Neural cell (in vitro differentiated cells): ENCODE measurements at regions not wholly inside any gene's neighbourhood (a gene's known extent, or its start where the extent isn't known, plus 50 kb on each side); places are given as distances from the start of the nearest gene placed in this dataset.

ENCODE experiments used
- H2AFZ ChIP-seq: fragments of 200-600, 300-800 bp; sonication (generic), shearing (Covaris generic); 2 replicates; pipeline ENCODE4 v1.6.0; 2014; ENCODE audit warnings: low read depth, mild to moderate bottlenecking, antibody characterized with exemption, low read length, moderate library complexity
- H3F3A ChIP-seq: fragments of 200-600 bp; shearing (Covaris generic); 2 replicates; pipeline ENCODE4 v1.6.1; 2016; ENCODE audit warnings: mild to moderate bottlenecking, moderate library complexity, mixed read lengths, antibody characterized with exemption, low read length; ENCODE audit not compliant: insufficient read depth, poor library complexity, severe bottlenecking
- H3K27ac ChIP-seq: fragments of 200-600, 300-800 bp; sonication (generic), shearing (Covaris generic); 2 replicates; pipeline ENCODE4 v1.5.1; 2014; ENCODE audit warnings: mild to moderate bottlenecking, low read length, moderate library complexity
- H3K27me3 ChIP-seq: fragments of 300-800, 200-600 bp; sonication (generic), shearing (Covaris generic); 2 replicates; pipeline ENCODE4 v1.6.0; 2014; ENCODE audit warnings: mild to moderate bottlenecking, low read depth, low read length, moderate library complexity; ENCODE audit not compliant: insufficient read depth
- H3K36me3 ChIP-seq: fragments of 300-800, 200-600 bp; sonication (generic), shearing (Covaris generic); 2 replicates; pipeline ENCODE4 v1.5.1; 2014; ENCODE audit warnings: mild to moderate bottlenecking, antibody characterized with exemption, low read length, moderate library complexity; ENCODE audit not compliant: insufficient read depth
- H3K4me2 ChIP-seq: fragments of 300-800, 200-600 bp; sonication (generic), shearing (Covaris generic); 2 replicates; pipeline ENCODE4 v1.6.0; 2014; ENCODE audit warnings: mild to moderate bottlenecking, low read length
- H3K4me3 ChIP-seq: fragments of 300-800, 200-600 bp; sonication (generic), shearing (Covaris generic); 2 replicates; pipeline ENCODE4 v1.5.1; 2014; ENCODE audit warnings: mild to moderate bottlenecking, low read length, moderate library complexity
- H3K79me2 ChIP-seq: fragments of 200-600 bp; shearing (Covaris generic); replicated peaks from 2 replicates; pipeline ENCODE4 v1.6.0; 2014; ENCODE audit warnings: mild to moderate bottlenecking, low read length, moderate library complexity; ENCODE audit not compliant: insufficient read depth
- H3K9ac ChIP-seq: fragments of 300-800, 200-600 bp; sonication (generic), shearing (Covaris generic); 2 replicates; pipeline ENCODE4 v1.6.1; 2016; ENCODE audit warnings: mild to moderate bottlenecking, low read length, mixed read lengths
- H3K9me2 ChIP-seq: fragments of 200-600 bp; shearing (Covaris generic); 2 replicates; pipeline ENCODE4 v1.6.1; 2016; ENCODE audit warnings: mild to moderate bottlenecking, low read length, mixed read lengths; ENCODE audit not compliant: insufficient read depth
- H3K9me3 ChIP-seq: fragments of 200-600, 300-800 bp; sonication (generic), shearing (Covaris generic); 2 replicates; pipeline ENCODE4 v1.6.1; 2016; ENCODE audit warnings: mild to moderate bottlenecking, mixed run types, low read length, moderate library complexity, mixed read lengths
- H4K20me1 ChIP-seq: fragments of 200-600 bp; shearing (Covaris generic); 2 replicates; pipeline ENCODE4 v1.6.1; 2016; ENCODE audit warnings: mild to moderate bottlenecking, mixed run types; ENCODE audit not compliant: insufficient read depth
- CTCF ChIP-seq: fragments of 450-650 bp; IDR thresholded peaks from 2 replicates; pipeline ENCODE4 v1.5.1; 2014; ENCODE audit warnings: antibody characterized with exemption, mild to moderate bottlenecking, moderate library complexity; ENCODE audit not compliant: poor library complexity, severe bottlenecking
- EP300 ChIP-seq: fragments of 450-650 bp; conservative IDR thresholded peaks from 2 replicates; pipeline ENCODE4 v1.6.1; 2014; ENCODE audit warnings: antibody characterized with exemption, mild to moderate bottlenecking, moderate library complexity; ENCODE audit not compliant: poor library complexity, severe bottlenecking
- EZH2 ChIP-seq: fragments of 200-600, 300-800 bp; shearing (Covaris generic), sonication (generic); IDR thresholded peaks from 2 replicates; pipeline ENCODE4 v1.6.1; 2014; ENCODE audit warnings: antibody characterized with exemption, low read length, borderline replicate concordance, mild to moderate bottlenecking; ENCODE audit not compliant: insufficient read depth, poor library complexity, severe bottlenecking
- MXI1 ChIP-seq: fragments of 450-650 bp; conservative IDR thresholded peaks from 2 replicates; pipeline ENCODE4 v1.6.1; 2014; ENCODE audit warnings: antibody characterized with exemption, mild to moderate bottlenecking; ENCODE audit not compliant: poor library complexity, severe bottlenecking
- POLR2AphosphoS5 ChIP-seq: IDR thresholded peaks from 2 replicates; pipeline ENCODE4 v1.6.1; 2012
- RAD21 ChIP-seq: fragments of 450-650 bp; conservative IDR thresholded peaks from 2 replicates; pipeline ENCODE4 v1.6.1; 2014; ENCODE audit warnings: antibody characterized with exemption, mild to moderate bottlenecking, moderate library complexity
- REST ChIP-seq: IDR thresholded peaks from 2 replicates; pipeline ENCODE4 v1.6.1; 2012; ENCODE audit warnings: borderline replicate concordance
- SMC3 ChIP-seq: fragments of 450-650 bp; conservative IDR thresholded peaks from 2 replicates; pipeline ENCODE4 v1.6.1; 2014; ENCODE audit warnings: antibody characterized with exemption, mild to moderate bottlenecking, moderate library complexity; ENCODE audit not compliant: poor library complexity
- TAF1 ChIP-seq: IDR thresholded peaks from 2 replicates; pipeline ENCODE4 v1.6.1; 2012; ENCODE audit warnings: low read depth

GRCh38 chr12:84134797-84135366 lies 777.7 kb downstream of the SLC6A15 start:
- Histone ChIP-seq H4K20me1 (no peaks in the 10 kb centered on the region), H2AFZ (no peak overlapping the region), H3K27me3 (no peaks in the 10 kb centered on the region), H3K9ac (no peak overlapping the region), H3K4me2 (no peak overlapping the region), H3K9me2 (no peaks in the 10 kb centered on the region), H3K9me3 (no peaks in the 10 kb centered on the region), H3K79me2 (no peaks in the 10 kb centered on the region), H3F3A (no peaks in the 10 kb centered on the region), H3K36me3 (no peaks in the 10 kb centered on the region), H3K4me3 (no peak overlapping the region), H3K27ac (no peak overlapping the region)
- no peak for TF ChIP-seq EZH2
- no peak for TF ChIP-seq POLR2AphosphoS5
- TF ChIP-seq RAD21, result no peak
- TF ChIP-seq REST, result no peak
- no peak for TF ChIP-seq SMC3
- no peak for TF ChIP-seq CTCF
- TF ChIP-seq EP300, result no peak
- no peak for TF ChIP-seq TAF1
- TF ChIP-seq MXI1, result no peak

- Histone ChIP-seq H3F3A (no peaks in the 10 kb centered on the region), H3K9ac (no peak overlapping the region), H3K9me2 (no peaks in the 10 kb centered on the region), H3K27me3 (no peaks in the 10 kb centered on the region), H3K4me2 (no peak overlapping the region), H2AFZ (no peak overlapping the region), H3K9me3 (no peaks in the 10 kb centered on the region), H3K36me3 (no peaks in the 10 kb centered on the region), H3K27ac (no peak overlapping the region), H4K20me1 (no peaks in the 10 kb centered on the region), H3K79me2 (no peaks in the 10 kb centered on the region), H3K4me3 (no peak overlapping the region)
- no peak for TF ChIP-seq EZH2
- no peak for TF ChIP-seq POLR2AphosphoS5
- TF ChIP-seq MXI1, result no peak
- TF ChIP-seq EP300, result no peak
- TF ChIP-seq REST, result no peak
- TF ChIP-seq CTCF, result no peak
- no peak for TF ChIP-seq RAD21
- no peak for TF ChIP-seq SMC3
- no peak for TF ChIP-seq TAF1
Measured at GRCh38 chr12:84131076-84131475, 781.5 kb downstream of the SLC6A15 start.
